Suprapubic skin (tissue), 3 donors: ENCODE measurements at regions not wholly inside any gene's neighbourhood (a gene's known extent, or its start where the extent isn't known, plus 50 kb on each side); places are given as distances from the start of the nearest gene placed in this dataset.

Experiments
- EP300 ChIP-seq: sonication (generic); formaldehyde crosslinking; IDR thresholded peaks from one replicate; pipeline ENCODE4 v1.6.1; 2017; ENCODE audit warnings: antibody characterized with exemption
- POLR2A ChIP-seq, 2 donors: fragments of 450-650 bp; IDR thresholded peaks; one replicate each; pipeline ENCODE4 v1.6.1; 2017; ENCODE audit warnings: antibody characterized with exemption in 2 of 2, mild to moderate bottlenecking in 2 of 2, moderate library complexity in 2 of 2
- TF ChIP-seq, protein P1 (sequence below), 2 donors: fragments of 200-600 bp in 1 of 2; fragments of 450-650 bp in 1 of 2; sonication (generic) in 1 of 2; IDR thresholded peaks; one replicate each; pipeline ENCODE4 v1.5.1; 2016 to 2019; ENCODE audit warnings: antibody characterized with exemption in 2 of 2, mild to moderate bottlenecking in 1 of 2, moderate library complexity in 1 of 2

DNA sequence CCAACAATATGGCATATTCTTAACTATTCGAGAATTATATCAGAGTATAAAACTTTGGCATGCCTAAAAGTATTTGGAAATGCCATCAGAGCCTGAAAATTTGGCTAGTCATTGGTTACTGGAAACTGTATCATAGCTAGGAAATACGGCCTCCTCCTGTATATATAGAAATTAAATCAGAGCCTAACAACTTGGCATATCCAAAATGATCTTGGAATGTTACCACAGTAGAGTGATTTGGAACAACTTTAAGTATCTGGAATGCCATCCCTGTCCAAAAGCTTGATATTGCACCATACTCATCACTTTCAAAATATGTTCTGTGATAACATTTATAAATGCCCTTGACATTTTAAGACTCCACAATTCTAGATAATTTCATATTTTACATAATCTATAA is 335.8 kb downstream of the SLITRK1 start:
- TF ChIP-seq POLR2A (IDR thresholded peaks at IDR 0.05) = no peak
- TF ChIP-seq, protein P1, sequence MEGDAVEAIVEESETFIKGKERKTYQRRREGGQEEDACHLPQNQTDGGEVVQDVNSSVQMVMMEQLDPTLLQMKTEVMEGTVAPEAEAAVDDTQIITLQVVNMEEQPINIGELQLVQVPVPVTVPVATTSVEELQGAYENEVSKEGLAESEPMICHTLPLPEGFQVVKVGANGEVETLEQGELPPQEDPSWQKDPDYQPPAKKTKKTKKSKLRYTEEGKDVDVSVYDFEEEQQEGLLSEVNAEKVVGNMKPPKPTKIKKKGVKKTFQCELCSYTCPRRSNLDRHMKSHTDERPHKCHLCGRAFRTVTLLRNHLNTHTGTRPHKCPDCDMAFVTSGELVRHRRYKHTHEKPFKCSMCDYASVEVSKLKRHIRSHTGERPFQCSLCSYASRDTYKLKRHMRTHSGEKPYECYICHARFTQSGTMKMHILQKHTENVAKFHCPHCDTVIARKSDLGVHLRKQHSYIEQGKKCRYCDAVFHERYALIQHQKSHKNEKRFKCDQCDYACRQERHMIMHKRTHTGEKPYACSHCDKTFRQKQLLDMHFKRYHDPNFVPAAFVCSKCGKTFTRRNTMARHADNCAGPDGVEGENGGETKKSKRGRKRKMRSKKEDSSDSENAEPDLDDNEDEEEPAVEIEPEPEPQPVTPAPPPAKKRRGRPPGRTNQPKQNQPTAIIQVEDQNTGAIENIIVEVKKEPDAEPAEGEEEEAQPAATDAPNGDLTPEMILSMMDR (IDR thresholded peaks at IDR 0.05) = no peak
- no peak for TF ChIP-seq EP300
